Neural crest cell (in vitro differentiated cells): ENCODE measurements at regions not wholly inside any gene's neighbourhood (a gene's known extent, or its start where the extent isn't known, plus 50 kb on each side); places are given as distances from the start of the nearest gene placed in this dataset.

ENCODE experiments used
- DNase-seq: peaks from one replicate; pipeline ENCODE4 v3.0.0; 2021; ENCODE audit warnings: low read depth, mixed read lengths, low spot score
- H3K27ac Mint-ChIP-seq: one replicate; pipeline ENCODE4 v1.8.0; 2021; ENCODE audit warnings: mild to moderate bottlenecking, mixed read lengths; ENCODE audit not compliant: unreplicated experiment
- H3K27me3 Mint-ChIP-seq: 2 replicates; pipeline ENCODE4 v1.8.0; 2021; ENCODE audit warnings: low read depth, mild to moderate bottlenecking, mixed read lengths
- H3K36me3 Mint-ChIP-seq: 2 replicates; pipeline ENCODE4 v1.8.0; 2021; ENCODE audit warnings: low read depth, mild to moderate bottlenecking, mixed read lengths
- H3K4me1 Mint-ChIP-seq: 2 replicates; pipeline ENCODE4 v1.8.0; 2021; ENCODE audit warnings: mixed read lengths
- H3K4me3 Mint-ChIP-seq: one replicate; pipeline ENCODE4 v1.8.0; 2021; ENCODE audit warnings: mild to moderate bottlenecking, mixed read lengths
- H3K9me3 Mint-ChIP-seq: 2 replicates; pipeline ENCODE4 v1.8.0; 2021; ENCODE audit warnings: mixed read lengths
- CTCF ChIP-seq: fragments of 200-600 bp; sonication (generic); conservative IDR thresholded peaks from 2 replicates; pipeline ENCODE4 v1.5.0; 2021; ENCODE audit warnings: antibody characterized with exemption, mild to moderate bottlenecking

GRCh38 chr1:198019126-198019525 is 102.0 kb downstream of the LHX9 start:
- TF ChIP-seq CTCF: no peak
- Mint-ChIP-seq H3K27ac (no peak overlapping the region), H3K4me3 (no peak overlapping the region)

GRCh38 chr1:198024336-198024735 is 107.2 kb downstream of the LHX9 start:
- Mint-ChIP-seq H3K36me3 (no peaks in the 10 kb centered on the region), H3K9me3 (peaks cover 4% of the 10 kb centered on the region), H3K27me3 (no peaks in the 10 kb centered on the region), H3K4me3 (no peak overlapping the region), H3K27ac (no peak overlapping the region), H3K4me1 (no peaks in the 10 kb centered on the region)
- no peak for DNase-seq
- TF ChIP-seq CTCF: no peak

More at GRCh38 chr1:198019126-198019525, 102.0 kb downstream of the LHX9 start:
- H3K27me3 Mint-ChIP-seq: no peaks in the 10 kb centered on the region
- DNase-seq: no peak
- peaks cover 4% of the 10 kb centered on the region for H3K9me3 Mint-ChIP-seq
- no peaks in the 10 kb centered on the region for H3K4me1 Mint-ChIP-seq
- no peaks in the 10 kb centered on the region for H3K36me3 Mint-ChIP-seq

GRCh38 chr1:198024782-198025181 is 107.6 kb downstream of the LHX9 start:
- no peaks in the 10 kb centered on the region for H3K36me3 Mint-ChIP-seq
- H3K4me3 Mint-ChIP-seq: no peak overlapping the region
- H3K9me3 Mint-ChIP-seq: peaks cover 1% of the 10 kb centered on the region
- no peak for TF ChIP-seq CTCF
- no peak overlapping the region for H3K27ac Mint-ChIP-seq
- no peaks in the 10 kb centered on the region for H3K4me1 Mint-ChIP-seq
- no peaks in the 10 kb centered on the region for H3K27me3 Mint-ChIP-seq
- no peak for DNase-seq

GRCh38 chr1:198030682-198031081 is 113.5 kb downstream of the LHX9 start:
- Mint-ChIP-seq H3K27me3 (no peaks in the 10 kb centered on the region), H3K36me3 (no peaks in the 10 kb centered on the region), H3K9me3 (no peaks in the 10 kb centered on the region), H3K27ac (no peak overlapping the region), H3K4me3 (no peak overlapping the region), H3K4me1 (no peaks in the 10 kb centered on the region)
- no peak for DNase-seq
- no peak for TF ChIP-seq CTCF

GRCh38 chr1:198031086-198031485 is 113.9 kb downstream of the LHX9 start:
- Mint-ChIP-seq H3K27me3 (no peaks in the 10 kb centered on the region), H3K36me3 (no peaks in the 10 kb centered on the region), H3K27ac (no peak overlapping the region), H3K4me1 (no peaks in the 10 kb centered on the region), H3K9me3 (no peaks in the 10 kb centered on the region), H3K4me3 (no peak overlapping the region)
- TF ChIP-seq CTCF: no peak
- DNase-seq: no peak

- no peak overlapping the region for H3K27ac Mint-ChIP-seq
These were observed 115.5 kb downstream of the LHX9 start for GRCh38 chr1:198032668-198033067.

More at GRCh38 chr1:198032668-198033067, 115.5 kb downstream of the LHX9 start:
- Mint-ChIP-seq H3K27me3 (no peaks in the 10 kb centered on the region), H3K36me3 (no peaks in the 10 kb centered on the region), H3K4me1 (no peaks in the 10 kb centered on the region), H3K9me3 (no peaks in the 10 kb centered on the region), H3K4me3 (no peak overlapping the region)
- no peak for DNase-seq
- TF ChIP-seq CTCF: no peak
